GM23338 (cell line): ENCODE measurements at regions not wholly inside any gene's neighbourhood (a gene's known extent, or its start where the extent isn't known, plus 50 kb on each side); places are given as distances from the start of the nearest gene placed in this dataset.

ENCODE experiments used
- ATAC-seq: fragments of 200-7000 bp; cut with Tn5 transposase; 3 replicates; pipeline ENCODE4 v1.9.1; 2020
- DNase-seq: peaks from one replicate; pipeline ENCODE4 v3.0.0-alpha.2; 2015; ENCODE audit warnings: low spot score
- H2AFZ ChIP-seq: fragments of 200-600 bp; sonication (generic); 2 replicates; pipeline ENCODE4 v1.8.0; 2016; ENCODE audit warnings: antibody characterized with exemption, mild to moderate bottlenecking, moderate library complexity
- H3F3A ChIP-seq: fragments of 200-600 bp; sonication (generic); replicated peaks from 2 replicates; pipeline ENCODE4 v1.8.0; 2017; ENCODE audit warnings: antibody characterized with exemption, mixed run types, low read depth
- H3K27ac ChIP-seq: fragments of 200-600 bp; sonication (generic); 2 replicates; pipeline ENCODE4 v1.6.1; 2016; ENCODE audit warnings: low read depth
- H3K27me3 ChIP-seq: fragments of 200-600 bp; sonication (generic); 2 replicates; pipeline ENCODE4 v1.8.0; 2016; ENCODE audit warnings: mild to moderate bottlenecking, mixed run types, moderate library complexity; ENCODE audit not compliant: insufficient read depth
- H3K36me3 ChIP-seq: fragments of 200-600 bp; sonication (generic); 2 replicates; pipeline ENCODE4 v1.8.0; 2016; ENCODE audit warnings: mild to moderate bottlenecking; ENCODE audit not compliant: insufficient read depth
- H3K4me1 ChIP-seq: fragments of 200-600 bp; sonication (generic); 2 replicates; pipeline ENCODE4 v1.8.0; 2016; ENCODE audit warnings: mild to moderate bottlenecking, moderate library complexity; ENCODE audit not compliant: insufficient read depth
- H3K4me2 ChIP-seq: fragments of 200-600 bp; sonication (generic); 2 replicates; pipeline ENCODE4 v1.7.1; 2017; ENCODE audit warnings: mixed run types
- H3K4me3 ChIP-seq: fragments of 200-600 bp; sonication (generic); 2 replicates; pipeline ENCODE4 v1.6.1; 2016; ENCODE audit warnings: mixed run types
- H3K79me2 ChIP-seq: fragments of 200-600 bp; sonication (generic); replicated peaks from 2 replicates; pipeline ENCODE4 v1.8.0; 2017; ENCODE audit warnings: mild to moderate bottlenecking; ENCODE audit not compliant: insufficient read depth
- H3K9me2 ChIP-seq: fragments of 200-600 bp; sonication (generic); 2 replicates; pipeline ENCODE4 v1.8.0; 2017; ENCODE audit not compliant: insufficient read depth
- H4K20me1 ChIP-seq: fragments of 200-600 bp; sonication (generic); replicated peaks from 2 replicates; pipeline ENCODE4 v1.8.0; 2017; ENCODE audit warnings: mild to moderate bottlenecking; ENCODE audit not compliant: insufficient read depth
- H3K27ac Mint-ChIP-seq: 2 replicates; pipeline ENCODE4 v1.8.0; 2020; ENCODE audit warnings: inconsistent platforms, mild to moderate bottlenecking, moderate library complexity, mixed read lengths
- H3K27me3 Mint-ChIP-seq: 3 replicates; pipeline ENCODE4 v1.8.0; 2022; ENCODE audit warnings: low read depth, mild to moderate bottlenecking, moderate library complexity, mixed read lengths, inconsistent platforms; ENCODE audit not compliant: insufficient read depth, poor library complexity
- H3K36me3 Mint-ChIP-seq: 3 replicates; pipeline ENCODE4 v1.8.0; 2021; ENCODE audit warnings: low read depth, mild to moderate bottlenecking, inconsistent platforms, moderate library complexity, mixed read lengths
- H3K4me1 Mint-ChIP-seq: 3 replicates; pipeline ENCODE4 v1.8.0; 2020; ENCODE audit warnings: mild to moderate bottlenecking, inconsistent platforms, mixed read lengths
- H3K4me3 Mint-ChIP-seq: 3 replicates; pipeline ENCODE4 v1.8.0; 2021; ENCODE audit warnings: moderate library complexity, mild to moderate bottlenecking, inconsistent platforms, mixed read lengths
- H3K9me3 Mint-ChIP-seq: 3 replicates; pipeline ENCODE4 v1.8.0; 2020; ENCODE audit warnings: moderate library complexity, mild to moderate bottlenecking, inconsistent platforms, mixed read lengths
- CREB1 ChIP-seq: fragments of 250-450 bp; sonication (Bioruptor Pico); IDR thresholded peaks from 2 replicates; pipeline ENCODE4 v1.5.0; 2020; ENCODE audit warnings: low read depth, mild to moderate bottlenecking, moderate library complexity
- EZH2 ChIP-seq: fragments of 200-600 bp; sonication (generic); IDR thresholded peaks from one replicate; pipeline ENCODE4 v1.8.0; 2017; ENCODE audit warnings: antibody characterized with exemption, mild to moderate bottlenecking, low read depth; ENCODE audit not compliant: unreplicated experiment
- EZH2phosphoT487 ChIP-seq: fragments of 200-600 bp; sonication (generic); IDR thresholded peaks from one replicate; pipeline ENCODE4 v1.8.1; 2018; ENCODE audit warnings: antibody characterized with exemption; ENCODE audit not compliant: unreplicated experiment
- JUNB ChIP-seq: IDR thresholded peaks from one replicate; pipeline ENCODE4 v1.6.1; 2016; ENCODE audit warnings: antibody characterized with exemption; ENCODE audit not compliant: unreplicated experiment
- NANOG ChIP-seq: IDR thresholded peaks from 2 replicates; pipeline ENCODE4 v1.6.1; 2016; ENCODE audit warnings: antibody characterized with exemption, borderline replicate concordance
- POLR2AphosphoS5 ChIP-seq: IDR thresholded peaks from 2 replicates; pipeline ENCODE4 v1.6.1; 2016; ENCODE audit warnings: antibody characterized with exemption, low read depth
- STAT1 ChIP-seq: IDR thresholded peaks from one replicate; pipeline ENCODE4 v1.6.1; 2016; ENCODE audit warnings: antibody characterized with exemption; ENCODE audit not compliant: unreplicated experiment
- ZNF114 ChIP-seq: fragments of 250-450 bp; sonication (Bioruptor Pico); IDR thresholded peaks from 2 replicates; pipeline ENCODE4 v1.5.0; 2020; ENCODE audit warnings: mild to moderate bottlenecking, moderate library complexity
- ZNF331 ChIP-seq: fragments of 250-450 bp; sonication (Bioruptor Pico); IDR thresholded peaks from 2 replicates; pipeline ENCODE4 v1.5.0; 2020; ENCODE audit warnings: low read depth, mild to moderate bottlenecking, moderate library complexity
- TF ChIP-seq, protein P1 (sequence below): fragments of 250-450 bp; sonication (Bioruptor Pico); IDR thresholded peaks from 2 replicates; pipeline ENCODE4 v1.5.0; 2020; ENCODE audit warnings: mild to moderate bottlenecking, moderate library complexity
- TF ChIP-seq, protein P2 (sequence below): IDR thresholded peaks from one replicate; pipeline ENCODE4 v1.6.1; 2018; ENCODE audit warnings: antibody characterized with exemption; ENCODE audit not compliant: unreplicated experiment
- TF ChIP-seq, protein P3 (sequence below), 2 experiments: fragments of 200-600 bp in 1 of 2; sonication (generic) in 1 of 2; conservative IDR thresholded peaks; 2 replicates each; pipeline versions ENCODE4 v1.5.1 to v1.6.1; 2016 to 2017; ENCODE audit warnings: antibody characterized with exemption in 2 of 2, low read depth in 2 of 2, mild to moderate bottlenecking in 2 of 2, moderate library complexity in 1 of 2
- TF ChIP-seq, protein P4 (sequence below): IDR thresholded peaks from 2 replicates; pipeline ENCODE4 v1.6.1; 2016; ENCODE audit warnings: antibody characterized with exemption

DNA sequence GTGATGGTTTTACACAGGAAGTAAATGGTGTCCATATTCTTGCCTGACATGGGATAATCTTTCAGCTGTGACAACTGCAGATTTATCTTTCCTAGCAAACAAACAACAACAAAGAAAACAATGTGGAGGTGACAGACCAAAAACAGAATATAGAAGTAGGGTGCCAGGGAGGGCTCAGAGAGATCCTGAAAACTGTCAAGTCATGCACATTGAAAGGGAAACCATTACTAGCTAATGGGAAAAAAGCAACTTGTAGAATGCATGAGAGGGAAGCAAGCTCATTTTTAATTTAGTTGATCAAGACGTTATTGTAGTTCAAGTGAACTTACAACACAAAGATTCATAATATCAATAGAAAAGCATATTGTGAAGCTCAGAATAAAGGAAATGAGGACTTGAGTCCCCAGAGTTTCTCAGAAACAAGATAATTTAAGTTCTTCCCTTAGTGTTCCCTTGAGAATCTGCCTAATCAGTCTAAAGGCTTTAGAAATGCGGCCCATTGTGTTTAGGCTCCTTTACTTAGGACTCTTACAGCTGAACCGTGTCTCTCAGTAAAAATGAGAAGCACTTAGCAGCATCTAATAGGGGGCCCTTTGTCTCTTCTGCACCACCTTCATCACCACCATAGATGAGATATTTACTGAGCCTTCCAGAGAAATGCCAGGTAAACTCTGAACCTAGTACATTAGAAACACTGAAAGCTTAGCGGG, 115.6 kb upstream of the CADPS start:
- ATAC-seq, result peak; percentile 50
- peaks cover 14% of the 10 kb centered on the region for H3K4me1 ChIP-seq
- no peaks in the 10 kb centered on the region for H3K79me2 ChIP-seq
- H3K4me3 ChIP-seq, result no peak overlapping the region
- no peaks in the 10 kb centered on the region for H3F3A ChIP-seq
- H3K9me3 Mint-ChIP-seq, result no peaks in the 10 kb centered on the region
- H4K20me1 ChIP-seq, result no peaks in the 10 kb centered on the region
- TF ChIP-seq EZH2, result no peak
- no peak for TF ChIP-seq POLR2AphosphoS5
- TF ChIP-seq CREB1, result no peak
- TF ChIP-seq, protein P1, sequence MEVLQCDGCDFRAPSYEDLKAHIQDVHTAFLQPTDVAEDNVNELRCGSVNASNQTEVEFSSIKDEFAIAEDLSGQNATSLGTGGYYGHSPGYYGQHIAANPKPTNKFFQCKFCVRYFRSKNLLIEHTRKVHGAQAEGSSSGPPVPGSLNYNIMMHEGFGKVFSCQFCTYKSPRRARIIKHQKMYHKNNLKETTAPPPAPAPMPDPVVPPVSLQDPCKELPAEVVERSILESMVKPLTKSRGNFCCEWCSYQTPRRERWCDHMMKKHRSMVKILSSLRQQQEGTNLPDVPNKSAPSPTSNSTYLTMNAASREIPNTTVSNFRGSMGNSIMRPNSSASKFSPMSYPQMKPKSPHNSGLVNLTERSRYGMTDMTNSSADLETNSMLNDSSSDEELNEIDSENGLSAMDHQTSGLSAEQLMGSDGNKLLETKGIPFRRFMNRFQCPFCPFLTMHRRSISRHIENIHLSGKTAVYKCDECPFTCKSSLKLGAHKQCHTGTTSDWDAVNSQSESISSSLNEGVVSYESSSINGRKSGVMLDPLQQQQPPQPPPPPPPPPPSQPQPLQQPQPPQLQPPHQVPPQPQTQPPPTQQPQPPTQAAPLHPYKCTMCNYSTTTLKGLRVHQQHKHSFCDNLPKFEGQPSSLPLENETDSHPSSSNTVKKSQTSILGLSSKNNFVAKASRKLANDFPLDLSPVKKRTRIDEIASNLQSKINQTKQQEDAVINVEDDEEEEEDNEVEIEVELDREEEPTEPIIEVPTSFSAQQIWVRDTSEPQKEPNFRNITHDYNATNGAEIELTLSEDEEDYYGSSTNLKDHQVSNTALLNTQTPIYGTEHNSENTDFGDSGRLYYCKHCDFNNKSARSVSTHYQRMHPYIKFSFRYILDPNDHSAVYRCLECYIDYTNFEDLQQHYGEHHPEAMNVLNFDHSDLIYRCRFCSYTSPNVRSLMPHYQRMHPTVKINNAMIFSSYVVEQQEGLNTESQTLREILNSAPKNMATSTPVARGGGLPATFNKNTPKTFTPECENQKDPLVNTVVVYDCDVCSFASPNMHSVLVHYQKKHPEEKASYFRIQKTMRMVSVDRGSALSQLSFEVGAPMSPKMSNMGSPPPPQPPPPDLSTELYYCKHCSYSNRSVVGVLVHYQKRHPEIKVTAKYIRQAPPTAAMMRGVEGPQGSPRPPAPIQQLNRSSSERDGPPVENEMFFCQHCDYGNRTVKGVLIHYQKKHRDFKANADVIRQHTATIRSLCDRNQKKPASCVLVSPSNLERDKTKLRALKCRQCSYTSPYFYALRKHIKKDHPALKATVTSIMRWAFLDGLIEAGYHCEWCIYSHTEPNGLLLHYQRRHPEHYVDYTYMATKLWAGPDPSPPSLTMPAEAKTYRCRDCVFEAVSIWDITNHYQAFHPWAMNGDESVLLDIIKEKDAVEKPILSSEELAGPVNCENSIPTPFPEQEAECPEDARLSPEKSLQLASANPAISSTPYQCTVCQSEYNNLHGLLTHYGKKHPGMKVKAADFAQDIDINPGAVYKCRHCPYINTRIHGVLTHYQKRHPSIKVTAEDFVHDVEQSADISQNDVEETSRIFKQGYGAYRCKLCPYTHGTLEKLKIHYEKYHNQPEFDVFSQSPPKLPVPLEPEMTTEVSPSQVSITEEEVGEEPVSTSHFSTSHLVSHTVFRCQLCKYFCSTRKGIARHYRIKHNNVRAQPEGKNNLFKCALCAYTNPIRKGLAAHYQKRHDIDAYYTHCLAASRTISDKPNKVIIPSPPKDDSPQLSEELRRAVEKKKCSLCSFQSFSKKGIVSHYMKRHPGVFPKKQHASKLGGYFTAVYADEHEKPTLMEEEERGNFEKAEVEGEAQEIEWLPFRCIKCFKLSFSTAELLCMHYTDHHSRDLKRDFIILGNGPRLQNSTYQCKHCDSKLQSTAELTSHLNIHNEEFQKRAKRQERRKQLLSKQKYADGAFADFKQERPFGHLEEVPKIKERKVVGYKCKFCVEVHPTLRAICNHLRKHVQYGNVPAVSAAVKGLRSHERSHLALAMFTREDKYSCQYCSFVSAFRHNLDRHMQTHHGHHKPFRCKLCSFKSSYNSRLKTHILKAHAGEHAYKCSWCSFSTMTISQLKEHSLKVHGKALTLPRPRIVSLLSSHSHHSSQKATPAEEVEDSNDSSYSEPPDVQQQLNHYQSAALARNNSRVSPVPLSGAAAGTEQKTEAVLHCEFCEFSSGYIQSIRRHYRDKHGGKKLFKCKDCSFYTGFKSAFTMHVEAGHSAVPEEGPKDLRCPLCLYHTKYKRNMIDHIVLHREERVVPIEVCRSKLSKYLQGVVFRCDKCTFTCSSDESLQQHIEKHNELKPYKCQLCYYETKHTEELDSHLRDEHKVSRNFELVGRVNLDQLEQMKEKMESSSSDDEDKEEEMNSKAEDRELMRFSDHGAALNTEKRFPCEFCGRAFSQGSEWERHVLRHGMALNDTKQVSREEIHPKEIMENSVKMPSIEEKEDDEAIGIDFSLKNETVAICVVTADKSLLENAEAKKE (CRISPR knock-in tag), result no peak
- TF ChIP-seq, protein P2, sequence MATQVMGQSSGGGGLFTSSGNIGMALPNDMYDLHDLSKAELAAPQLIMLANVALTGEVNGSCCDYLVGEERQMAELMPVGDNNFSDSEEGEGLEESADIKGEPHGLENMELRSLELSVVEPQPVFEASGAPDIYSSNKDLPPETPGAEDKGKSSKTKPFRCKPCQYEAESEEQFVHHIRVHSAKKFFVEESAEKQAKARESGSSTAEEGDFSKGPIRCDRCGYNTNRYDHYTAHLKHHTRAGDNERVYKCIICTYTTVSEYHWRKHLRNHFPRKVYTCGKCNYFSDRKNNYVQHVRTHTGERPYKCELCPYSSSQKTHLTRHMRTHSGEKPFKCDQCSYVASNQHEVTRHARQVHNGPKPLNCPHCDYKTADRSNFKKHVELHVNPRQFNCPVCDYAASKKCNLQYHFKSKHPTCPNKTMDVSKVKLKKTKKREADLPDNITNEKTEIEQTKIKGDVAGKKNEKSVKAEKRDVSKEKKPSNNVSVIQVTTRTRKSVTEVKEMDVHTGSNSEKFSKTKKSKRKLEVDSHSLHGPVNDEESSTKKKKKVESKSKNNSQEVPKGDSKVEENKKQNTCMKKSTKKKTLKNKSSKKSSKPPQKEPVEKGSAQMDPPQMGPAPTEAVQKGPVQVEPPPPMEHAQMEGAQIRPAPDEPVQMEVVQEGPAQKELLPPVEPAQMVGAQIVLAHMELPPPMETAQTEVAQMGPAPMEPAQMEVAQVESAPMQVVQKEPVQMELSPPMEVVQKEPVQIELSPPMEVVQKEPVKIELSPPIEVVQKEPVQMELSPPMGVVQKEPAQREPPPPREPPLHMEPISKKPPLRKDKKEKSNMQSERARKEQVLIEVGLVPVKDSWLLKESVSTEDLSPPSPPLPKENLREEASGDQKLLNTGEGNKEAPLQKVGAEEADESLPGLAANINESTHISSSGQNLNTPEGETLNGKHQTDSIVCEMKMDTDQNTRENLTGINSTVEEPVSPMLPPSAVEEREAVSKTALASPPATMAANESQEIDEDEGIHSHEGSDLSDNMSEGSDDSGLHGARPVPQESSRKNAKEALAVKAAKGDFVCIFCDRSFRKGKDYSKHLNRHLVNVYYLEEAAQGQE, result no peak
- TF ChIP-seq NANOG, result no peak
- TF ChIP-seq JUNB, result no peak
- TF ChIP-seq, protein P3, sequence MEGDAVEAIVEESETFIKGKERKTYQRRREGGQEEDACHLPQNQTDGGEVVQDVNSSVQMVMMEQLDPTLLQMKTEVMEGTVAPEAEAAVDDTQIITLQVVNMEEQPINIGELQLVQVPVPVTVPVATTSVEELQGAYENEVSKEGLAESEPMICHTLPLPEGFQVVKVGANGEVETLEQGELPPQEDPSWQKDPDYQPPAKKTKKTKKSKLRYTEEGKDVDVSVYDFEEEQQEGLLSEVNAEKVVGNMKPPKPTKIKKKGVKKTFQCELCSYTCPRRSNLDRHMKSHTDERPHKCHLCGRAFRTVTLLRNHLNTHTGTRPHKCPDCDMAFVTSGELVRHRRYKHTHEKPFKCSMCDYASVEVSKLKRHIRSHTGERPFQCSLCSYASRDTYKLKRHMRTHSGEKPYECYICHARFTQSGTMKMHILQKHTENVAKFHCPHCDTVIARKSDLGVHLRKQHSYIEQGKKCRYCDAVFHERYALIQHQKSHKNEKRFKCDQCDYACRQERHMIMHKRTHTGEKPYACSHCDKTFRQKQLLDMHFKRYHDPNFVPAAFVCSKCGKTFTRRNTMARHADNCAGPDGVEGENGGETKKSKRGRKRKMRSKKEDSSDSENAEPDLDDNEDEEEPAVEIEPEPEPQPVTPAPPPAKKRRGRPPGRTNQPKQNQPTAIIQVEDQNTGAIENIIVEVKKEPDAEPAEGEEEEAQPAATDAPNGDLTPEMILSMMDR (conservative IDR thresholded peaks at IDR 0.05; ENCODE audit: low read depth in 2 of 2), result no peak
- no peak for TF ChIP-seq EZH2phosphoT487
- TF ChIP-seq STAT1, result no peak
- TF ChIP-seq ZNF114, result no peak
- no peak for TF ChIP-seq ZNF331
- TF ChIP-seq, protein P4, sequence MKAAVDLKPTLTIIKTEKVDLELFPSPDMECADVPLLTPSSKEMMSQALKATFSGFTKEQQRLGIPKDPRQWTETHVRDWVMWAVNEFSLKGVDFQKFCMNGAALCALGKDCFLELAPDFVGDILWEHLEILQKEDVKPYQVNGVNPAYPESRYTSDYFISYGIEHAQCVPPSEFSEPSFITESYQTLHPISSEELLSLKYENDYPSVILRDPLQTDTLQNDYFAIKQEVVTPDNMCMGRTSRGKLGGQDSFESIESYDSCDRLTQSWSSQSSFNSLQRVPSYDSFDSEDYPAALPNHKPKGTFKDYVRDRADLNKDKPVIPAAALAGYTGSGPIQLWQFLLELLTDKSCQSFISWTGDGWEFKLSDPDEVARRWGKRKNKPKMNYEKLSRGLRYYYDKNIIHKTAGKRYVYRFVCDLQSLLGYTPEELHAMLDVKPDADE, result no peak
- no peaks in the 10 kb centered on the region; the same call in 1 of the 2 replicates for H3K9me2 ChIP-seq
- H2AFZ ChIP-seq, result no peak overlapping the region
- DNase-seq, result peak; percentile 21
- H3K4me2 ChIP-seq, result peak overlapping the region; percentile 21; the same call in 1 of the 2 replicates
- H3K36me3 ChIP-seq, result no peaks in the 10 kb centered on the region; the same call in 1 of the 2 replicates
- peaks cover 44% of the 10 kb centered on the region for H3K4me1 Mint-ChIP-seq
- no peak overlapping the region for H3K27ac ChIP-seq
- H3K27me3 ChIP-seq, result no peaks in the 10 kb centered on the region
- H3K27me3 Mint-ChIP-seq, result no peaks in the 10 kb centered on the region
- H3K4me3 Mint-ChIP-seq, result no peak overlapping the region
- H3K36me3 Mint-ChIP-seq, result peaks cover 15% of the 10 kb centered on the region; the same call in 2 of the 3 replicates
- H3K27ac Mint-ChIP-seq, result peak overlapping the region; percentile 41; the same call in 1 of the 2 replicates
